IMR-90 (cell line): ENCODE measurements at regions not wholly inside any gene's neighbourhood (a gene's known extent, or its start where the extent isn't known, plus 50 kb on each side); places are given as distances from the start of the nearest gene placed in this dataset.

ENCODE experiments used
- ATAC-seq: fragments of 200-7000 bp; cut with Tn5 transposase; 2 replicates; pipeline ENCODE4 v1.9.1; 2020; ENCODE audit warnings: low read depth, mild to moderate bottlenecking, moderate library complexity
- BruUV-seq: library from RNA; stranded (reverse); fragments of 400-500 nt; replicated peaks from 2 replicates; lab custom pipeline; 2021; lab: Mats Ljungman, UMichigan
- CTCF ChIA-PET: fragments of 300-600 bp; formaldehyde crosslinking; extraction: SDS; loops from one replicate; lab custom pipeline; 2021; ENCODE audit warnings: antibody characterized with exemption; lab: Yijun Ruan, JAX
- POLR2A ChIA-PET: fragments of 300-600 bp; sonication (Branson Sonifier 250); formaldehyde crosslinking; loops from one replicate; lab custom pipeline; 2022; ENCODE audit warnings: antibody characterized with exemption; ENCODE audit not compliant: unreplicated experiment; lab: Charles Lee
- DNase-seq: peaks from one replicate; pipeline ENCODE4 v3.0.0; 2013
- H2AFZ ChIP-seq: replicated peaks from 2 replicates; pipeline ENCODE3; 2013; ENCODE audit warnings: low read length, mild to moderate bottlenecking; ENCODE audit not compliant: poor library complexity
- H2AK5ac ChIP-seq: 2 replicates; pipeline ENCODE4 v1.6.1; 2013; ENCODE audit warnings: low read depth, low read length, inconsistent platforms
- H2AK9ac ChIP-seq: replicated peaks from 2 replicates; pipeline ENCODE3; 2013; ENCODE audit warnings: mild to moderate bottlenecking, low read depth, low read length, moderate library complexity; ENCODE audit not compliant: poor library complexity
- H2BK120ac ChIP-seq: 2 replicates; pipeline ENCODE4 v1.6.1; 2013; ENCODE audit warnings: low read depth, low read length, inconsistent platforms
- H2BK15ac ChIP-seq: 3 replicates; pipeline ENCODE4 v1.6.1; 2013; ENCODE audit warnings: low read depth, low read length, inconsistent platforms
- H2BK20ac ChIP-seq: 2 replicates; pipeline ENCODE4 v1.6.1; 2013; ENCODE audit warnings: low read depth, mild to moderate bottlenecking, inconsistent platforms, low read length, moderate library complexity
- H2BK5ac ChIP-seq: 2 replicates; pipeline ENCODE4 v1.6.1; 2013; ENCODE audit warnings: mild to moderate bottlenecking, low read depth, low read length, inconsistent platforms; ENCODE audit not compliant: poor library complexity, severe bottlenecking
- H3K14ac ChIP-seq: replicated peaks from 2 replicates; pipeline ENCODE4 v1.6.1; 2013; ENCODE audit warnings: low read depth, low read length, inconsistent platforms
- H3K18ac ChIP-seq: 2 replicates; pipeline ENCODE4 v1.6.1; 2013; ENCODE audit warnings: low read depth, low read length, control low read depth
- H3K23ac ChIP-seq: 2 replicates; pipeline ENCODE4 v1.6.1; 2013; ENCODE audit warnings: low read depth, low read length, inconsistent platforms
- H3K27ac ChIP-seq: 2 replicates; pipeline ENCODE4 v1.5.1; 2013; ENCODE audit warnings: mild to moderate bottlenecking, control low read depth, low read length; ENCODE audit not compliant: insufficient read depth
- H3K27me3 ChIP-seq: 2 replicates; pipeline ENCODE4 v1.6.1; 2013; ENCODE audit warnings: low read length; ENCODE audit not compliant: control insufficient read depth, insufficient read depth
- H3K36me3 ChIP-seq: 2 replicates; pipeline ENCODE4 v1.6.1; 2013; ENCODE audit warnings: low read length, mixed read lengths; ENCODE audit not compliant: control insufficient read depth, insufficient read depth
- H3K4ac ChIP-seq: 2 replicates; pipeline ENCODE4 v1.6.1; 2013; ENCODE audit warnings: low read depth, low read length, inconsistent platforms
- H3K4me1 ChIP-seq: 2 replicates; pipeline ENCODE4 v1.6.1; 2013; ENCODE audit warnings: low read length, mixed read lengths; ENCODE audit not compliant: control insufficient read depth, insufficient read depth
- H3K4me2 ChIP-seq: 2 replicates; pipeline ENCODE4 v1.6.1; 2013; ENCODE audit warnings: low read depth, mild to moderate bottlenecking, control low read depth, low read length, moderate library complexity
- H3K4me3 ChIP-seq: 2 replicates; pipeline ENCODE4 v1.5.1; 2013; ENCODE audit warnings: low read depth, mild to moderate bottlenecking, control low read depth, low read length, moderate library complexity; ENCODE audit not compliant: insufficient read depth
- H3K56ac ChIP-seq: 2 replicates; pipeline ENCODE4 v1.6.1; 2013; ENCODE audit warnings: low read length, inconsistent platforms; ENCODE audit not compliant: insufficient read depth; ENCODE audit errors: extremely low read depth
- H3K79me1 ChIP-seq, 2 experiments: 2 replicates each; pipeline ENCODE4 v1.6.1; 2013; ENCODE audit warnings: low read length in 2 of 2, inconsistent platforms in 1 of 2, low read depth in 1 of 2
- H3K9ac ChIP-seq: 2 replicates; pipeline ENCODE4 v1.6.1; 2013; ENCODE audit warnings: low read depth, low read length, control low read depth
- H3K9me1 ChIP-seq: 2 replicates; pipeline ENCODE4 v1.6.1; 2013; ENCODE audit warnings: low read length, inconsistent platforms; ENCODE audit not compliant: insufficient read depth
- H3K9me3 ChIP-seq: 2 replicates; pipeline ENCODE4 v1.6.1; 2013; ENCODE audit warnings: low read length; ENCODE audit not compliant: control insufficient read depth, insufficient read depth
- H4K20me1 ChIP-seq: 2 replicates; pipeline ENCODE4 v1.6.1; 2013; ENCODE audit warnings: low read length, inconsistent platforms; ENCODE audit not compliant: insufficient read depth
- H4K5ac ChIP-seq: 2 replicates; pipeline ENCODE4 v1.6.1; 2013; ENCODE audit warnings: mild to moderate bottlenecking, low read depth, low read length, control low read depth
- H4K8ac ChIP-seq, 2 experiments: 2 replicates each; pipeline ENCODE4 v1.6.1; 2013; ENCODE audit warnings: low read depth in 2 of 2, low read length in 2 of 2, control low read depth in 1 of 2, inconsistent platforms in 1 of 2
- H4K91ac ChIP-seq: 2 replicates; pipeline ENCODE4 v1.6.1; 2013; ENCODE audit warnings: low read depth, low read length, inconsistent platforms; ENCODE audit not compliant: insufficient read depth
- BHLHE40 ChIP-seq: fragments of 150-350 bp; IDR thresholded peaks from 2 replicates; pipeline ENCODE4 v1.6.1; 2016; ENCODE audit warnings: mild to moderate bottlenecking, low read depth, low read length
- CEBPB ChIP-seq: IDR thresholded peaks from 2 replicates; pipeline ENCODE4 v1.6.1; 2012; ENCODE audit warnings: low read depth, low read length, improper control_type of control experiment
- CHD1 ChIP-seq: IDR thresholded peaks from 2 replicates; pipeline ENCODE4 v1.6.1; 2012; ENCODE audit warnings: low read depth, low read length, improper control_type of control experiment
- FOS ChIP-seq: fragments of 150-350 bp; IDR thresholded peaks from 2 replicates; pipeline ENCODE4 v1.6.1; 2016; ENCODE audit warnings: low read depth, low read length
- MAFK ChIP-seq: IDR thresholded peaks from 2 replicates; pipeline ENCODE4 v1.6.1; 2012; ENCODE audit warnings: low read depth, low read length, improper control_type of control experiment
- MAZ ChIP-seq: IDR thresholded peaks from 2 replicates; pipeline ENCODE4 v1.6.1; 2012; ENCODE audit warnings: low read depth, mild to moderate bottlenecking, low read length, improper control_type of control experiment, moderate library complexity, borderline replicate concordance
- MXI1 ChIP-seq: IDR thresholded peaks from 2 replicates; pipeline ENCODE4 v1.6.1; 2012; ENCODE audit warnings: low read depth, mild to moderate bottlenecking, low read length, moderate library complexity, borderline replicate concordance
- NFE2L2 ChIP-seq: fragments of 150-350 bp; IDR thresholded peaks from 2 replicates; pipeline ENCODE4 v1.6.1; 2016; ENCODE audit warnings: low read depth, mild to moderate bottlenecking, low read length
- POLR2A ChIP-seq: IDR thresholded peaks from 2 replicates; pipeline ENCODE4 v1.6.1; 2012; ENCODE audit warnings: mild to moderate bottlenecking, low read depth, low read length
- RAD21 ChIP-seq: IDR thresholded peaks from 2 replicates; pipeline ENCODE4 v1.6.1; 2012; ENCODE audit warnings: low read length, improper control_type of control experiment
- RCOR1 ChIP-seq: IDR thresholded peaks from 2 replicates; pipeline ENCODE4 v1.6.1; 2012; ENCODE audit warnings: mild to moderate bottlenecking, low read length, improper control_type of control experiment; ENCODE audit not compliant: insufficient replicate concordance
- RFX5 ChIP-seq: IDR thresholded peaks from 2 replicates; pipeline ENCODE4 v1.8.0; 2012; ENCODE audit warnings: low read depth, mild to moderate bottlenecking, low read length, moderate library complexity
- SMC3 ChIP-seq: fragments of 150-350 bp; IDR thresholded peaks from 2 replicates; pipeline ENCODE4 v1.6.1; 2016; ENCODE audit warnings: low read depth, mild to moderate bottlenecking, antibody characterized with exemption, low read length, moderate library complexity
- WGBS, 2 experiments: methylation state at CpG; one replicate each; pipeline versions ENCODE4 v1.1.5 to v1.1.7; 2013; ENCODE audit warnings: missing lambda C conversion rate in 2 of 2; ENCODE audit not compliant: insufficient read length in 1 of 2; ENCODE audit errors: extremely low coverage in 2 of 2; 5-methylcytosine and 5-hydroxymethylcytosine counted together
- dilution Hi-C: fragments of 300-500 bp; cut with HindIII; formaldehyde crosslinking; loops from one replicate; pipeline ENCODE4 v1.14.3; 2018; ENCODE audit warnings: low sequenced_read_pairs; ENCODE audit not compliant: unreplicated experiment
- in situ Hi-C: fragments of 300-500 bp; cut with MboI; formaldehyde crosslinking; loops from 3 replicates; pipeline ENCODE4 v1.14.3; 2019; ENCODE audit warnings: low sequenced_read_pairs, inconsistent platforms, mixed read lengths
- intact Hi-C: fragments of 100-400 bp; cut with micrococcal nuclease; formaldehyde crosslinking; loops from 2 replicates; pipeline ENCODE4 v1.10.0; 2022
- TF ChIP-seq, protein P1 (sequence below): conservative IDR thresholded peaks from 2 replicates; pipeline ENCODE4 v1.5.1; 2012; ENCODE audit warnings: mild to moderate bottlenecking, low read depth, low read length, improper control_type of control experiment
- TF ChIP-seq, protein P2 (sequence below): fragments of 150-350 bp; IDR thresholded peaks from 2 replicates; pipeline ENCODE4 v1.6.1; 2017; ENCODE audit warnings: mild to moderate bottlenecking, antibody characterized with exemption, low read length, low read depth
- TF ChIP-seq, protein P3 (sequence below): fragments of 150-350 bp; IDR thresholded peaks from 2 replicates; pipeline ENCODE4 v1.6.1; 2016; ENCODE audit warnings: low read depth, mild to moderate bottlenecking, low read length, moderate library complexity, borderline replicate concordance

GRCh38 chr1:219507437-219507836, 105.5 kb downstream of the ZC3H11B start:
- no TSS peak for BruUV-seq
- Histone ChIP-seq H3K4me2 (no peak overlapping the region), H3K9me3 (no peaks in the 10 kb centered on the region), H4K20me1 (no peaks in the 10 kb centered on the region), H2AK9ac (no peak overlapping the region), H3K4me1 (no peaks in the 10 kb centered on the region), H3K27ac (no peak overlapping the region), H3K14ac (no peak overlapping the region), H4K8ac (no peak overlapping the region), H4K5ac (no peak overlapping the region), H2BK120ac (no peak overlapping the region), H3K27me3 (no peaks in the 10 kb centered on the region; the same call in none of the 2 replicates), H3K4me3 (no peak overlapping the region), H3K36me3 (no peaks in the 10 kb centered on the region), H2BK20ac (no peak overlapping the region), H3K9ac (no peak overlapping the region), H2BK15ac (no peak overlapping the region), H3K79me1 (no peaks in the 10 kb centered on the region), H3K4ac (no peak overlapping the region), H2BK5ac (no peak overlapping the region), H2AFZ (no peak overlapping the region), H3K9me1 (no peaks in the 10 kb centered on the region), H2AK5ac (no peak overlapping the region), H4K91ac (no peak overlapping the region), H3K23ac (no peak overlapping the region), H3K56ac (no peak overlapping the region), H3K18ac (no peak overlapping the region)
- POLR2A ChIA-PET = no interaction called here
- ATAC-seq (no peak), DNase-seq (no peak)
- TF ChIP-seq RCOR1 = no peak
- TF ChIP-seq CHD1 = no peak
- TF ChIP-seq, protein P1, sequence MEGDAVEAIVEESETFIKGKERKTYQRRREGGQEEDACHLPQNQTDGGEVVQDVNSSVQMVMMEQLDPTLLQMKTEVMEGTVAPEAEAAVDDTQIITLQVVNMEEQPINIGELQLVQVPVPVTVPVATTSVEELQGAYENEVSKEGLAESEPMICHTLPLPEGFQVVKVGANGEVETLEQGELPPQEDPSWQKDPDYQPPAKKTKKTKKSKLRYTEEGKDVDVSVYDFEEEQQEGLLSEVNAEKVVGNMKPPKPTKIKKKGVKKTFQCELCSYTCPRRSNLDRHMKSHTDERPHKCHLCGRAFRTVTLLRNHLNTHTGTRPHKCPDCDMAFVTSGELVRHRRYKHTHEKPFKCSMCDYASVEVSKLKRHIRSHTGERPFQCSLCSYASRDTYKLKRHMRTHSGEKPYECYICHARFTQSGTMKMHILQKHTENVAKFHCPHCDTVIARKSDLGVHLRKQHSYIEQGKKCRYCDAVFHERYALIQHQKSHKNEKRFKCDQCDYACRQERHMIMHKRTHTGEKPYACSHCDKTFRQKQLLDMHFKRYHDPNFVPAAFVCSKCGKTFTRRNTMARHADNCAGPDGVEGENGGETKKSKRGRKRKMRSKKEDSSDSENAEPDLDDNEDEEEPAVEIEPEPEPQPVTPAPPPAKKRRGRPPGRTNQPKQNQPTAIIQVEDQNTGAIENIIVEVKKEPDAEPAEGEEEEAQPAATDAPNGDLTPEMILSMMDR = no peak
- no peak for TF ChIP-seq SMC3
- TF ChIP-seq BHLHE40 = no peak
- no peak for TF ChIP-seq RFX5
- no peak for TF ChIP-seq MXI1
- no peak for TF ChIP-seq NFE2L2
- TF ChIP-seq RAD21 = no peak
- TF ChIP-seq, protein P2, sequence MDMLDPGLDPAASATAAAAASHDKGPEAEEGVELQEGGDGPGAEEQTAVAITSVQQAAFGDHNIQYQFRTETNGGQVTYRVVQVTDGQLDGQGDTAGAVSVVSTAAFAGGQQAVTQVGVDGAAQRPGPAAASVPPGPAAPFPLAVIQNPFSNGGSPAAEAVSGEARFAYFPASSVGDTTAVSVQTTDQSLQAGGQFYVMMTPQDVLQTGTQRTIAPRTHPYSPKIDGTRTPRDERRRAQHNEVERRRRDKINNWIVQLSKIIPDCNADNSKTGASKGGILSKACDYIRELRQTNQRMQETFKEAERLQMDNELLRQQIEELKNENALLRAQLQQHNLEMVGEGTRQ = no peak
- no peak for TF ChIP-seq CEBPB
- TF ChIP-seq POLR2A = no peak
- no peak for TF ChIP-seq FOS
- no peak for TF ChIP-seq MAFK
- TF ChIP-seq, protein P3, sequence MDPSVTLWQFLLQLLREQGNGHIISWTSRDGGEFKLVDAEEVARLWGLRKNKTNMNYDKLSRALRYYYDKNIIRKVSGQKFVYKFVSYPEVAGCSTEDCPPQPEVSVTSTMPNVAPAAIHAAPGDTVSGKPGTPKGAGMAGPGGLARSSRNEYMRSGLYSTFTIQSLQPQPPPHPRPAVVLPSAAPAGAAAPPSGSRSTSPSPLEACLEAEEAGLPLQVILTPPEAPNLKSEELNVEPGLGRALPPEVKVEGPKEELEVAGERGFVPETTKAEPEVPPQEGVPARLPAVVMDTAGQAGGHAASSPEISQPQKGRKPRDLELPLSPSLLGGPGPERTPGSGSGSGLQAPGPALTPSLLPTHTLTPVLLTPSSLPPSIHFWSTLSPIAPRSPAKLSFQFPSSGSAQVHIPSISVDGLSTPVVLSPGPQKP = no peak
- no peak for TF ChIP-seq MAZ
- intact Hi-C loops = no loop called here
- in situ Hi-C loops = no loop called here
- dilution Hi-C loops = no loop called here
- WGBS, 2 experiments = 57% methylated on average over 1 of the region's 2 CpGs; no CpG with 5 or more reads in 1 of the 2 experiments
- CTCF ChIA-PET = no interaction called here
